DND-41 (cell line): ENCODE measurements at regions not wholly inside any gene's neighbourhood (a gene's known extent, or its start where the extent isn't known, plus 50 kb on each side); places are given as distances from the start of the nearest gene placed in this dataset.

Source experiments
- ATAC-seq: fragments of 200-7000 bp; cut with Tn5 transposase; 3 replicates; pipeline ENCODE4 v1.9.1; 2021; ENCODE audit warnings: low read depth; ENCODE audit not compliant: insufficient read depth
- DNase-seq: peaks from one replicate; pipeline ENCODE4 v3.0.0-alpha.2; 2020
- H2AFZ ChIP-seq: 2 replicates; pipeline ENCODE4 v1.6.0; 2012; ENCODE audit warnings: low read depth, low read length
- H3K27ac ChIP-seq: 2 replicates; pipeline ENCODE4 v1.5.1; 2012; ENCODE audit warnings: low read length, inconsistent platforms
- H3K27me3 ChIP-seq: fragments of 200-600 bp; sonication (generic); 2 replicates; pipeline ENCODE4 v1.6.0; 2012; ENCODE audit warnings: low read length, mild to moderate bottlenecking, inconsistent platforms; ENCODE audit not compliant: insufficient read depth, poor library complexity
- H3K36me3 ChIP-seq: 2 replicates; pipeline ENCODE4 v1.5.1; 2012; ENCODE audit warnings: low read length, inconsistent platforms; ENCODE audit not compliant: insufficient read depth
- H3K4me1 ChIP-seq: 2 replicates; pipeline ENCODE4 v1.5.1; 2012; ENCODE audit warnings: mild to moderate bottlenecking, low read length; ENCODE audit not compliant: insufficient read depth
- H3K4me2 ChIP-seq: 2 replicates; pipeline ENCODE4 v1.6.0; 2012; ENCODE audit warnings: mild to moderate bottlenecking, moderate library complexity, low read length, inconsistent platforms; ENCODE audit not compliant: insufficient read depth
- H3K4me3 ChIP-seq, 2 experiments: fragments of 200-600 bp in 1 of 2; shearing (Covaris generic) in 1 of 2; 2 replicates each; pipeline ENCODE4 v1.5.1; 2012 to 2016; ENCODE audit warnings: inconsistent platforms in 2 of 2, low read length in 2 of 2, mild to moderate bottlenecking in 2 of 2, low read depth in 1 of 2, moderate library complexity in 1 of 2
- H3K79me2 ChIP-seq: 2 replicates; pipeline ENCODE4 v1.6.0; 2012; ENCODE audit warnings: low read length, inconsistent platforms; ENCODE audit not compliant: insufficient read depth
- H3K9ac ChIP-seq: 2 replicates; pipeline ENCODE4 v1.6.0; 2012; ENCODE audit warnings: low read depth, mild to moderate bottlenecking, inconsistent platforms, low read length, moderate library complexity
- H3K9me3 ChIP-seq: 2 replicates; pipeline ENCODE4 v1.5.1; 2012; ENCODE audit warnings: low read length, moderate library complexity, mild to moderate bottlenecking, inconsistent platforms; ENCODE audit not compliant: insufficient read depth, severe bottlenecking
- H4K20me1 ChIP-seq: 2 replicates; pipeline ENCODE4 v1.6.0; 2012; ENCODE audit warnings: low read length; ENCODE audit not compliant: insufficient read depth
- CTCF ChIP-seq: IDR thresholded peaks from 2 replicates; pipeline ENCODE4 v1.5.1; 2012; ENCODE audit warnings: borderline replicate concordance, low read length, moderate library complexity, mild to moderate bottlenecking; ENCODE audit not compliant: poor library complexity, severe bottlenecking; ENCODE audit errors: extremely low read depth
- EZH2 ChIP-seq: IDR thresholded peaks from 3 replicates; pipeline ENCODE4 v1.6.1; 2012; ENCODE audit warnings: borderline replicate concordance, low read depth, mild to moderate bottlenecking, moderate library complexity, low read length, inconsistent platforms; ENCODE audit not compliant: severe bottlenecking

DNA sequence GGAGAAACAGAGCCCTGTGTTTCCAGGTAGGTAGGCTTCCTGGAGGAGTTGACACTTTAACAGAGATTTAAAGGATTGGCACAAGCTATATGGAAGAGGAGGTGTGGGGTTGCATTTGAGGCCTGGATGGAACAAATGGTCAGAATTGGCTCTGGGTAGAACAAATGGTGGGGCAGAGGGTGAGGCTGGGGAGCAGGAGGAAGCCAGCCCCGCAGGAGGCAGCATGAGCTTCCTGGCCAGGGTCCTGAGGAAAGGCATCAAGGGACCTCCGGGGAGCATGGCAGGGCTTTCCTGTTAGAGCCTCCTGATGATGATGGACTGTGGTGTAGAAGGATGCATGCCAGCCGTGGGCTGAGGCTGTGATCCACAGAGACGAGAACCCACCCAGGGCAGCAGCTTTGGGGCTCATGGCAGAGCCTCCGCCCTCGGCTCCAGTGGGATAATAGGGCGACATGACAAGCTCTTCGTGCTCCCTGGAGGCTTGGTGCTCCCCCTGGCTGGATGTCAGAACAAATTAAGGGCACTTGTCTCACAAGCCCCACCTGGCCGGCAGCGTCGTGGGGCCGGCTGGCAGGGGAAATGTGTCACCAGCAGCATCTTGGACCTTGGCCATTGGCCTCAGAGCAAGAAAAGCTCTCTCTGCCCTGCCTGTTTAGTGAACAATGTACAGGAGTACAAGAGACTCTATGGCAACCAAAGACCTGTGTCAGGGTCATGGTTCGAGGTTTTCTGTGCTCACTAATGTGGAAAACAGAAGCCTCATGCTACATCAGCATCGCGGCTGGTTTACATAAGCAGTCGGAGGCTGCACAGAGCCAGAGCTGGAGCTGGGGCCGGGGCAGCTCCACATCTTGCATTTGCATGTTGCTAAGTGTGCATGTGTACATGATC, 153.5 kb downstream of the MYCN start:
- Histone ChIP-seq H3K79me2 (no peaks in the 10 kb centered on the region), H3K36me3 (no peaks in the 10 kb centered on the region), H3K4me3 (no peak overlapping the region), H3K27ac (no peak overlapping the region), H3K9ac (no peak overlapping the region), H3K27me3 (no peaks in the 10 kb centered on the region), H3K4me2 (no peak overlapping the region), H3K4me1 (no peaks in the 10 kb centered on the region), H4K20me1 (no peaks in the 10 kb centered on the region), H3K9me3 (no peaks in the 10 kb centered on the region), H2AFZ (no peak overlapping the region)
- ATAC-seq, result no peak
- no peak for DNase-seq
- TF ChIP-seq CTCF, result no peak
- no peak for TF ChIP-seq EZH2

DNA sequence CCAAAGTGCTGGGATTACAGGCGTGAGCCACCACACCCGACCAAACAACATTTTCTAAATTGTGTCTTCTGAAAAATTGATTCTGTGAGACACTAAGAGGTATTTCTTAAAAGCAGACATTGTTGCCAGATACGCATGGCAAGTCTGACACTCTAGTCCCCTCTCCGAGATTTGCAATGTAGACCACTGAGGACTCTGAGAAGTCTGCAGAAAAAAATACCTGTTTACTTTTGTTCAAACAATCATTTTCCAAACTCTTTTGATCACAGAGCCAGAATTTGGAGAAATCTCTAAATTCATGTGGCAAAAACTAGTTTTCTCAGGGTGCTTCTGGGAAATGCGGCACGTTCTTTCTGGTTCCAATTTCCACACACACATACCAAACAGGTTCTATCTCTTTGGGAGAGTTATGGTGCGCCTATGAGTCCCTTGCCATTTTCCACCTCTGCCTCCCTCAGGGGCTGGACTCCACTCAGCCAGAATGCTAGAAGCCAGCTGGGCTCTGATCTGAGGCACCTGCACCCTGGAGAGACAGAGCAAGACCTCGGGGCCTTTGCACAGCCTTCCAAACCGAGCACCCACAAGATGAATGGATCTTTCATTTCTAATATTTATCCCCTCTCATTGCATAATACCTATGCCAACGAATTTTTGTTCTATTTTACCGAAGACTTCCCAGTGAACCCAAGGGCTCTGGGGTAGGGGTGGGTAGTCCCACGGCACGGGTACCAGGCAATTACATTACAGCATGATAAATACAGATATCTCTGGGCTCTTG, 152.7 kb downstream of the MYCN start:
- Histone ChIP-seq H3K4me3 (no peak overlapping the region), H3K9ac (no peak overlapping the region), H4K20me1 (no peaks in the 10 kb centered on the region), H3K27ac (no peak overlapping the region), H3K79me2 (no peaks in the 10 kb centered on the region), H3K4me1 (no peaks in the 10 kb centered on the region), H3K27me3 (no peaks in the 10 kb centered on the region), H2AFZ (no peak overlapping the region), H3K36me3 (no peaks in the 10 kb centered on the region), H3K4me2 (no peak overlapping the region), H3K9me3 (no peaks in the 10 kb centered on the region)
- TF ChIP-seq CTCF (no peak), EZH2 (no peak)
- ATAC-seq (no peak), DNase-seq (no peak)

- H3K9me3 ChIP-seq, result no peaks in the 10 kb centered on the region
- no peaks in the 10 kb centered on the region for H3K79me2 ChIP-seq
- TF ChIP-seq CTCF, result no peak
- no peak for TF ChIP-seq EZH2
- no peak overlapping the region for H3K4me2 ChIP-seq
- H3K36me3 ChIP-seq, result no peaks in the 10 kb centered on the region
- H3K27ac ChIP-seq, result no peak overlapping the region
- no peaks in the 10 kb centered on the region for H3K27me3 ChIP-seq
- ATAC-seq, result no peak
- H4K20me1 ChIP-seq, result no peaks in the 10 kb centered on the region
- no peak overlapping the region for H3K4me3 ChIP-seq
- DNase-seq, result no peak
- no peak overlapping the region for H3K9ac ChIP-seq
- H2AFZ ChIP-seq, result no peak overlapping the region
- H3K4me1 ChIP-seq, result no peaks in the 10 kb centered on the region
Measured at GRCh38 chr2:16091576-16092282, 151.4 kb downstream of the MYCN start.
